HG03575 (cell line): ENCODE measurements at regions not wholly inside any gene's neighbourhood (a gene's known extent, or its start where the extent isn't known, plus 50 kb on each side); places are given as distances from the start of the nearest gene placed in this dataset.
"Not testable (repeated sequence)": the region's sequence is repeated elsewhere in the genome, so short reads cannot be mapped to it uniquely, and the experiment has no call there.

ENCODE experiments used
- ATAC-seq: cut with Tn5 transposase; IDR thresholded peaks from one replicate; pipeline ENCODE4 v1.9.1; 2021; ENCODE audit not compliant: unreplicated experiment, insufficient number of reproducible peaks, low FRiP score; ENCODE audit errors: extremely low read depth

DNA sequence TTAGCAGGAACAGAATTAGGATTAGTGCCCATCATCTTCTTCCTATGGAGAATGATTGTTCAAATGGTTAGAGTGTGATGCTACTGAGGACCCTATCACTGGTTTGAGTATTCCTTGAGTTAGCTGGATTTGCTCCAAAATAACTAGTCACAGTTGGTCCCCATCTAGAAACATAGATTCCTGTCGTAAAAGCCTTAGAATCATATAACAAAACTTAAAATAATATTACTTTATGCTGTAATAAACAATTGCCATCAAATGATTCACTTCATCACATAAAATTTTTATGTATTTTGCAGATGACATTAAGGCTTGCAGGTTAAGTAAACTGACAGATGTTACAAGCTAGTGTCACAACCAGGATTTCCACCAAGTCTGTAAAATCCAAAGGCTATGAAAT, 209.8 kb downstream of the CCER1 start:
- no peak for ATAC-seq

DNA sequence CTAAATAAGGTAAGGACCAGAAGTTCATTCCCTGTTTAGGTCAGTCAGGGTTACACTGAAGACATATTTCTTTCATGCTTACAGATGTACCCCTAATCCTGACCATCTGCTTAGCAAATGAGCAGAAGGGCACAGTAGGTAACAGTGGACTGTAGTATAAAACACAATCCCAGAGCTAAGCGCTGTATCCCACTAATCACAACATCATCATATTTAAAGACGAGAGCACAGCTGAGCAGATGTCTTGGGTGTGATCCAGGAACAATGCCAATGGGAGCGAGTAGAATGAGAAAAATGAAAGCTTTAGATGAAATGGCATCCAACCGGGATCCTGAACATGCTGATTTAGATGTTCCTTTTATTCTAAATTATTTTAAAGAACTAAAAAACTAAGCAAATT, 213.4 kb downstream of the CCER1 start:
- ATAC-seq: no peak

DNA sequence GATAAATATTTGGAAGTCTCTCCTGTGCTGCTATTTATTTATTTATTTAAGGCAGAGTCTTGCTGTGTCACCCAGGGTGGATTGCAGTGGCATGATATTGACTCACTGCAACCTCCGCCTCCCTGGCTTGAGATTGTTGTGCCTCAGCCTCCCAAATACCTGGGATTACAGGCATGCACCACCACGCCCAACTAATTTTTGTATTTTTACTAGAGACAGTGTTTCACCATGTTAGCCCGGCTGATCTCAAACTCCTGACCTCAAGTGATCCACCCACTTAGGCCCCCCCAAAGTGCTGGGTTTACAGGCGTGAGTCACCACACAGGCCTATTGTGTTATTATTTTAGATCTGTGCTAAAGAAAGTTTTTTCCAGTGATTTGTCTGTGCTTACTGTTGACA, 225.2 kb downstream of the CCER1 start:
- ATAC-seq: no peak

DNA sequence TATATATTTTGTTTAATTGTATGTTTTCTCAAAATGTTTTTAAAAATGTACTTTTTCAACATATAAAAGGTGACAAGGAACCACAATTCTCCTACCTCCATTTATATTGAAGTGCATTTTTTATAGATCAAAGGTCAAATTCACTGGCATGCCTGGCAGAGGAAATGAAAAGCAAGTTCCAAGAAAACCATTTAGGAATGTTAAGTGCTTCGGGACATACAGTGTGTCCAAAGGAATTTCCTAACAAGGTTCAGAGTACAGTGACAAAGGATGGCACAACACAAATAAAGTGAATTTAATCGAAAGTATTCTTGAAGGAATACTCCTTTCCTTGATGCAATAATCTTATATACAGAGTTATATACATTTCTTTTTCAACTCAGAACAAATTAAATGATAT, 242.3 kb downstream of the CCER1 start:
- no peak for ATAC-seq

DNA sequence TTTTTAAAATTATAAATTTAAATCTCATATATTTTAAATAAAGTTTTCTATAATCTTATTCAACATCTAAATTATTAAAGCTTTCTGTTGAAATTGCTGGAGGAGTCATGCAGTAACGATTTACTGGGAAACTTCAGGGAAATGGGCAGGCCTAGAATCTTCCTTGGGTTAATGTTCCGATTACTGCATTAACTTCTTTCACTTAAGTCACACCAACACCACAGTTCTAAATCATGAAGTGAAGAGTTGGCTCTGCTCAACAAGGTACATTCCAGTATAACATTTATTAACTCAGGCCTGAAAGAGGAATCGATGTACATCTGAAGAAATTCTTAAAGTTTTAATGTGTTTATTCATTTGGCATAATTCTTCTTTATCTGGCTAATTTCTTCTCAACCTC, 244.3 kb downstream of the CCER1 start:
- ATAC-seq: no peak

DNA sequence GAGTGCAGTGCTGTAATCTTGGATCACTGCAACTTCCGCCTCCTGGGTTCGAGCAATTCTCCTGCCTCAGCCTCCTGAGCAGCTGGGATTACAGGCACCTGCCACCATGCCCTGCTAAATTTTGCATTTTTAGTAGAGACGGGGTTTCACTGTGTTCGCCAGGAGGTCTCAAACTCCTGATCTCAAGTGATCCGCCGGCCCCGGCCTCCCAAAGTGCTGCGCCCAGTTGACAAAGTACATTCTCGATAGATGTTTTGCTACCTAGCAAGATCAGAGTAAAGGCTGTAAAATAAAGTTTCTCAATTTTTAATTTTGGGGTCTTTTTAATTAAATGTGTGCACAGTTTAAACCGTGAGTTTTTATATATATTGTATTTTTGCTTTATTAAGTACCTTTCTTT, 248.9 kb downstream of the CCER1 start:
- no peak for ATAC-seq

DNA sequence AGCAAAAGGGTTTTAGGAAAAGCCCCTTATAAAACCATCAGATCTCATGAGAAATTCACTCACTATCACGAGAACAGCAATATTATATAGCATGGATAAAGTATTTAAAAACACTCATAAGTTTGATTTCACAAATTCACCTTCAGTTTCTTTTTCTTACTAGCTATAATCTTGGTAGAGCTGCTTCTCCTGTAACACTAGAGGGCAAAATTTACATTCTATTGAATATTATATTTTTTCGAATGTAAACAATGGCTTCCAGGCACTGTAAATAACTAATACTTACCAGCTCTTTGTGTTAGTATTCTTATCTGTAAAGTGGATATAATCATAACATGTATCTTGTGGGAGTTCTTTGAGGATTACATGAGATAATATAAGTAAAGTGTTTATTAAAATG, 259.6 kb downstream of the CCER1 start:
- ATAC-seq: no peak

DNA sequence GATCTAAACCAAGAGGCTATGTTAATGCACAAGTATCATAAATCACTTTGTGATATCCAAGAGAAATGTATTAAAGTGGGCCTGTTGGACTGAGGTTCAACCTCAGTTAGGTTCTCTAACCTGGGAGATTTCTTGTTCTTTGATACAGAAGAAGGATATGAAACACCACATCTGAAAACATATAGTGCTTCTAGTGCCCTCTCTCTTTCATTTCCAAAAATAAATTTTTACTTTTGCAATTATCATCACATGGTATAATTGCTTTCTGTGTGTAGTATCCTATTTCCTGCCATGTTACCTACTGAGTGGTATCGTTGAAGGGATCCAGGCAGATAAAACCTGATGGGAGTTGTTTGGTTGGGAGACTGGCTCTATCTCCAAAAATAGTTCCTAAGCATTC, 264.9 kb downstream of the CCER1 start:
- ATAC-seq: no peak

DNA sequence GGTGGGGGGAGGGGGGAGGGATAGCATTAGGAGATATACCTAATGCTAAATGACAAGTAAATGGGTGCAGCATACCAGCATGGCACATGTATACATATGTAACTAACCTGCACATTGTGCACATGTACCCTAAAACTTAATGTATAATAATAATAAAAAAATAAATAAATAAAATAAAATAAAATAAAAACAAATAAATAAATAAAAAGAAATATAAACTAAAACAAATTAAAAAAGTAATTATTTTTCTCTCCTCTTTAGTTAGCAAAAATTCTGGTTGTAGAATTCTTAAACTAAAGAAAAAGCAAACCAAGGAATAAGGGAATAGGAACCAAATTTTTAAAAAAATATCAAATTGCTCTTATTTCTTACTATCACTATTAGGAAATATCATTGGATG, 267.3 kb downstream of the CCER1 start:
- ATAC-seq: not testable (repeated sequence)

DNA sequence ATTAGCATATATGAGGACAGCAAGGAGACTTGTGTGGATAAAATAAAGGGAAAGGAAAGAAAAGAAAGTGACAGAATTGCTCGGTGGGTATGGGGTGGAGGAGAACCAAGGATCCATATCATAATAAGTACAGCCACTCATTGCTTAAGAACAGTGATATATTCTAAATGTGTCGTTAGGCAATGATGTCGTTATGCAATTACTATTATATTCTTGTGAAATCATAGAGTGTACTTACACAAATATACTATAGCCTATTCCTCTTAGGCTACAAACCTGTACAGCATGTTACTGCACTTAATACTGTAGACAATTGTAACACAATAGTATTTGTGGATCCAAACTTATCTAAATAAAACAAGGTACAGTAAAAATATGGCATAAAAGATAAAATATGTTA, 271.1 kb downstream of the CCER1 start:
- ATAC-seq: no peak

DNA sequence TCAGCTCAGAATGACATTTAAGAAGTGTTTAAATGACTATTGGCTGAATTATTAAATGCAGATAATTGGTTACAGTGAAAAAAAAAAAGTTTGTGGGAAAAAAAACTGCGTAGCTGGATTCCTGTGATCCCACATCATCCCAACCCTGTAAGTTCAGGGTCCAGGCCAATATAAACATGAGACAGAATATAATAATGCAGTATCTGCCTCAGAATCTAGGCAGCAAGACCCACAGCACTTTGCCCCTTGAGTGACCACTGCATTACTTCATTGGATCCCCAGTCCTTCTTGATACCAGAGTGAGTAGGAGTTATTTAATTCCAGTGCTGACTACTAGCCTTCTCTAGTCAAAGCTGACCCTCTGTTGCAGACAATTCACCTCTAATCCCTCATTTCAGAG, 272.6 kb downstream of the CCER1 start:
- no peak for ATAC-seq

DNA sequence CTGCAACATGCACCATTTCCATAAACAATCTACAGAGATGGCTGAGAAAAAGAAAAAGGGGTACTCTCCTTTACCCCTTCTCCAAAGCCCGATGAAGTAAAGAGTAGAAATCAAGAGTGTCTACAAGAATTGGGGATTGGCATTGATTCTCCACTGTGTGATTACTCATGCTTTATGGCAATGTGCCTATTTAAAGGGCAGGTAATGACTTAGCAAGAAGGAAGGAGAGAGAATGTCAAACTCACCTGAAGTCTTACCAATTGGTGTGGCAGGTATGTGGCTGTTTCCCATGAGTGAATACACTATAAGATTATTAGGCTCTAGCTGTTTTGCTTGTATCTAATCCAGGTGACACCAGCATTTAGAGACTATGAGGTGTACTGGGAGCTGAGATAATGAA, 275.3 kb downstream of the CCER1 start:
- no peak for ATAC-seq

DNA sequence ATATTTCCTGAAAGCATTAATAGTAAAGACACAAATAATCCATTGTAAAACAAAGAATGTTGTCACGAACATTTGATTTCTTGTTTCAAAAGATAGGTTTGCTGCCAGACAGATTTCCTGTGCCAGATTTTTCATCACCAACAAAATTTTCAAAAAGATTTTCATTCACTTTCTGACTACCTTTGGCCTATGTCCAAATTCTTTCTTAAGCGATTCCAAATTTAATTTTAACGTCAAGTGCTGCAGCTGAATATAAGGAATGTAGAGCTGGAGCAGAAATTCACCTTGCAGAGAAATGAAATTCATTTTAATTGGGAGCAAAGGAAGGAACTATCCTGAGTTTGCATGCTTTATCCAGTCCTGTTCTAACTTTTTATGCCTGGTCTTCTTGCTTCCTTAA, 277.4 kb downstream of the CCER1 start:
- ATAC-seq: no peak

DNA sequence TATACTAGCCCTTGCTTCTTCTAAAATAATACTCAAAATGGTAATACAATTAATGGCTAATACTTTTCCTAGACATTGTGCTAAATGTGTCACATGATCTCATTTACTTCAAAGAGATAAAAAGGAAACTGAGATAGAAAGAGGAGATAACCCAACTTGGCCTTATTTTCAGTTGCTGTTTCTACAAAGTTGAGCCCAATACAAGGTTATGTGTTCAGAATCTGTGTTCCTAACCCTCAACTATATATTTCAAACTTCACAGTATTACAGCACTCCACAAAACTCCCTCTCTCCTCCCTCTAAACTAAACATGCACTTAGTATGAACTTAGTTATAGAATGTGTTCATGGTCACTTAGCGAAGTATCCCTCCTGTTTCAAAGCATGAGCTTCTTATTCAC, 277.9 kb downstream of the CCER1 start:
- no peak for ATAC-seq

DNA sequence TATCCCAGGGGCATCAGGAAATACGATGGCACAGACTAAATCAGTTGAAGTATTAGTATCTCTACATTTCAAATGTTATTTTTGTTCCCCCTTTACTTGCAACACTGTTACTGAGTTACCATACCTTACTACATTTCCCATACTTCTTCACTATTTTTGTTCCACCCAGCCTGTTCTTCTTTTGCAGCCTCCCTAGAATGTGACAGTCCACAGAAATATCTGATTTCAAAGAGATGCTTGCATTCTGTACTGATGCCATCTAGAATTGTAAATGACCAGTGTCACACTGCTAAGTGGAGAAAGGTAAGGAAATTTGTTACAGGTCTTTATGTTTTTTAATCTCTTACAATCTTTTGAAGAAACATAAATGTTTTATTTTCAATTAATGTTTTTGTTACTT, 279.9 kb downstream of the CCER1 start:
- no peak for ATAC-seq

DNA sequence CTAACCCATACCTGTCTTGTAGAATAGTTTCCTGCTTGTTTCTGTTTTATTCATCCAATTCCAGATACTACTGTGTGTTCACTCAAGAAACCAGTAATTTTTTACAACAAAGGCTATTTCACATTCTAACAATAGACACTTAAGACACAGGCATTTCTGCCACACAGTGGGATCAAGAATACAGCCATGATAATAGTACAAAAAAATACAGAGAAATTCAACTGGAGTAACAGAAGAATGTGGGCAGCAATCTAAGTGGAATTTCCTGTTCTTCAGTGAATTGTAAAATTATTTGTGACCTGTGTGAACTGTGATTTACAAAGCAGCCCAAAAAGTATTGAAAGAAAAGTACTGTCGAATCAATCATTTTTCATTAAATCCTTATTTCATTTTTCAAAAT, 282.9 kb downstream of the CCER1 start:
- no peak for ATAC-seq

DNA sequence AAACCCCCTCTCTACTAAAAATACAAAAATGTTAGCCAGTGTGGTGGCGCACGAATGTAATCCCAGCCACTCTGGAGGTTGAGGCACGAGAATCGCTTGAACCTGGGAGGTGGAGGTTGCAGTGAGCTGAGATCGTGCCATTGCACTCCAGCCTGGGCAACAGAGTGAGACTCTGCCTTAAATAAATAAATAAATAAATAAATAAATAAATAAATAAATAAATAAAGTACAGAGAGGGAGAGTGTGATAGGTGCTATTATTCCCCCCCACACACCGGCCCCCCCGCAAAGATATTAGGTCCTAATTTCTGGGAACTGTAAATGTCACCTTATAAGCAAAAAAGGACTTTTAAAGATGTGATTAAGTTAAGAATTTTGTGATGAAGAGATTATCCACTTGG, 291.0 kb downstream of the CCER1 start:
- ATAC-seq: not testable (repeated sequence)

DNA sequence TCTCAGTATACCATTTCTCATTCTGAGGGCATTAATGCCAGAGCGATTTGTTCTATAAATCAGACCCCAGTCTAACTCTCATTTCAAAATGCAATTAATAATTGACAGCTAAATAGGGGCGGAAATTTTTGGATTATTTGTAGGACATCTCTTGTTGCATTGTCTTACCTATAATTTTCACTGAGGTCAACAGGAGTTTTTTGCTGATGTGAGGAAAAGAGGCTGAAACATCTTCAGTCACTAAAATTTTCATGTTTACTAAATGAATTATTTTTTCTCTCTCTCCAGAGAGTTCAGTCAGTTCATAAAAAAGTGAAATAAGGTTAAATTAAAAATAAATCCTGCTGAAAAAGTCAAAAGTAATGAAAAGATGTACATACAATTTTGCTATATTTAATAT, 295.9 kb downstream of the CCER1 start:
- ATAC-seq: no peak

DNA sequence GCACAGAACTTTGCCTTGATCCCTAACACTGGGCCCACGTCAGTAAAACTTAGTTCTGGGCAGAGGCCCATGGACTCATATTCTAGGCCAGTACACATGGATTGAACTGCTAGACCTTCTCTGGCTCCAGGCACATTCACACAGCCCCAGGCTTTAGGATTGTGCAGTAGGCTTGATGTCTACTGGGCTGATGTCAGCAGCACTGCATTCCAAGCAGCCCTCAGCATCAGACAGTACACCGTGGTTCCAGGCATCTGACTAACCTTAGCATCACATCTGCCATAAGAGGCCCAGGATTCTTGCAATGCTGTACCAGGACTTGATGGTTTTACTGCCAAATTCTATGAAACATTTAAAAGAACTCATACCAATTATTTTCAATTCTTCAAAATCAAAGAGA, 301.9 kb downstream of the CCER1 start:
- ATAC-seq: no peak

DNA sequence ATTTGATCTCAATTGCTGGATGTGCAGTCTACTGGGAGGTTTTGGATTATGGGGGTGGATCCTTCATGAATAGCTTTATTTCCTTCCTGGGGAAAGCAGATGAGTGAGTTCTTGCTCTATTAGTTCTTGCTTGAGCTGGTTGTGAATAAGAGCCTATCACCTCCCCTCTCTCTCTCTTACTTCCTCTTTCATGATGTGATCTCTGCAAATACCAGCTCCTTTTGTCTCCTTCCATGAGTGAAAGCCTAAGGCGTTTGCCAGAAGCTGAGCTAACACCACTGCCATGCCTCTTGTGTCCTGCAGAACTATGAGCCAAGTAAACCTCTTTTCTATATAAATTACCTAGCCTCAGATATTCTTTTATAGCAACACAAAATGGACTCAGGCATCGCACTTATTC, 302.7 kb downstream of the CCER1 start:
- no peak for ATAC-seq

DNA sequence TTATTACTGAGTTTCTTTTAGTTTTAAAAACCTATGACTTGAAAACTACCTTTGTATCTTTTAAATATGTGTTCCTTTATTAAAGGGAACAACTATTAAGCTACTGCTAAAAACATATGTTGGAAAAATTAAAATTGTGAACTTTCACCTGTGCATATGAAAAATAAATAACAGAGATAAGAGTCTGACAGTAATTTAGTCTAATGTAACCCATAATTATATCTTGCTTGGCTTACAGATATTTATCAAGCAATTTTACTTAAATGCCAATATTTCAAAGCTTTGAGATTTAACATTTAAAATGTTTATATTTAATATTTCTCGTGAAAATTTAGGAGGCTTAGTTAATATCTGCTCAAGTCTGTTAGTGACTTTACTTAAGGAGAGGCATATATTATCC, 309.8 kb downstream of the CCER1 start:
- no peak for ATAC-seq

DNA sequence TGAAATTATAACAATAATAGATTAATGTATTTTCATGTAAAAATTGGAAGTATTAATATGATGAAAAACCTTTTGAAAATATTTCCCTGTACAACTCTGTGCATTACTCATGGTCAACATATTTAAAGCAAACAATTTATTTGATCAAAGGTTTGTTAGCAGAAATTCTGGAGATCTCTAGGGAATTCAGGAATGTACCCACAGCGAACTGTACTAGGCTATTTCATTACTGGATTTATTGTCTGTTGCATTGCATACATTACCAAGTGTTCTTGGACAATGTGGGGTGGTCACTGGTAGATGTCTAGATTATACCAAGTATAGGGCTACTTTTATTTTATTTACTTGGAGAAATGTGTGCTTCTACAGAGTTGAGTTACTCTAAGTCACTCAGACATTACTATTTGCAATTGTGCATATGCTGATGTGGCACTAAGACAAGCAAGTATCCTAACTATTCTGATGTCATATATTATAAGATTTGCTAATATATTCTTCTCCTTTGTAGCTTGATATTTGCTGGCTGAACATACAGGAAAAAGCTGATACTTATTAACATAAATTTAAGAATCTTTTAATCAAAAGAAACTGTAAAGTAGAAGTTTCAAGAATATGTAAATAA, 323.3 kb downstream of the CCER1 start:
- ATAC-seq: no peak
